Suprapubic skin (tissue), 4 donors: ENCODE measurements at regions not wholly inside any gene's neighbourhood (a gene's known extent, or its start where the extent isn't known, plus 50 kb on each side); places are given as distances from the start of the nearest gene placed in this dataset.

Experiments used
- CTCF ChIP-seq, 2 donors: fragments of 200-600 bp in 1 of 2; fragments of 450-650 bp in 1 of 2; sonication (generic) in 1 of 2; IDR thresholded peaks; one replicate each; pipeline ENCODE4 v1.5.1; 2016 to 2019; ENCODE audit warnings: antibody characterized with exemption in 2 of 2, mild to moderate bottlenecking in 1 of 2, moderate library complexity in 1 of 2
- EP300 ChIP-seq: sonication (generic); formaldehyde crosslinking; IDR thresholded peaks from one replicate; pipeline ENCODE4 v1.6.1; 2017; ENCODE audit warnings: antibody characterized with exemption
- POLR2A ChIP-seq, 2 donors: fragments of 450-650 bp; IDR thresholded peaks; one replicate each; pipeline ENCODE4 v1.6.1; 2017; ENCODE audit warnings: antibody characterized with exemption in 2 of 2, mild to moderate bottlenecking in 2 of 2, moderate library complexity in 2 of 2
- POLR2AphosphoS5 ChIP-seq, 3 donors: sonication (generic); formaldehyde crosslinking; IDR thresholded peaks; one replicate each; pipeline ENCODE4 v1.6.1; 2017; ENCODE audit warnings: antibody characterized with exemption in 3 of 3

DNA sequence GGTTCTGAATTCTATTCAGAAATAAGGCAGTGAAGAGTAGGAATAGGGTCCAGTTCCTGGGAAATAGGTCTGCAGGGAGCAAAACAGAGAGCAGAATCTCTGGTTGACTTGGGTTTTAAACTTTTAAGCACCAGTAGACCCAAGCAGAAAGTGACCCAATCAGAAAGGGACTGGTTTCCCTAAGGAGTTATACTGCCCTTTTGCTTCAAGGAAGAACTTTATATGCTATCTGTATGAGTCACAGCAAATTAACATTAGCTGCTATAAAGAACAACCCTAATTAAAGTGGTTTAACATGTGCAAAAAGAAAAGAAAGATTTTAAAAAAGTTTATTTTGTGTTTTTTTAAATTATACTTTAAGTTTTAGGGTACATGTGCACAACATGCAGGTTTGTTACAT, 263.6 kb upstream of the EMCN start:
- no peak for TF ChIP-seq CTCF (IDR thresholded peaks at IDR 0.05)
- no peak for TF ChIP-seq EP300
- no peak for TF ChIP-seq POLR2A (IDR thresholded peaks at IDR 0.05)
- TF ChIP-seq POLR2AphosphoS5 (IDR thresholded peaks at IDR 0.05) = no peak
